Neural cell (in vitro differentiated cells): ENCODE measurements at regions not wholly inside any gene's neighbourhood (a gene's known extent, or its start where the extent isn't known, plus 50 kb on each side); places are given as distances from the start of the nearest gene placed in this dataset.

Experiments
- H2AFZ ChIP-seq: fragments of 200-600, 300-800 bp; sonication (generic), shearing (Covaris generic); 2 replicates; pipeline ENCODE4 v1.6.0; 2014; ENCODE audit warnings: low read depth, mild to moderate bottlenecking, antibody characterized with exemption, low read length, moderate library complexity
- H3F3A ChIP-seq: fragments of 200-600 bp; shearing (Covaris generic); 2 replicates; pipeline ENCODE4 v1.6.1; 2016; ENCODE audit warnings: mild to moderate bottlenecking, moderate library complexity, mixed read lengths, antibody characterized with exemption, low read length; ENCODE audit not compliant: insufficient read depth, poor library complexity, severe bottlenecking
- H3K27ac ChIP-seq: fragments of 200-600, 300-800 bp; sonication (generic), shearing (Covaris generic); 2 replicates; pipeline ENCODE4 v1.5.1; 2014; ENCODE audit warnings: mild to moderate bottlenecking, low read length, moderate library complexity
- H3K27me3 ChIP-seq: fragments of 300-800, 200-600 bp; sonication (generic), shearing (Covaris generic); 2 replicates; pipeline ENCODE4 v1.6.0; 2014; ENCODE audit warnings: mild to moderate bottlenecking, low read depth, low read length, moderate library complexity; ENCODE audit not compliant: insufficient read depth
- H3K36me3 ChIP-seq: fragments of 300-800, 200-600 bp; sonication (generic), shearing (Covaris generic); 2 replicates; pipeline ENCODE4 v1.5.1; 2014; ENCODE audit warnings: mild to moderate bottlenecking, antibody characterized with exemption, low read length, moderate library complexity; ENCODE audit not compliant: insufficient read depth
- H3K4me2 ChIP-seq: fragments of 300-800, 200-600 bp; sonication (generic), shearing (Covaris generic); 2 replicates; pipeline ENCODE4 v1.6.0; 2014; ENCODE audit warnings: mild to moderate bottlenecking, low read length
- H3K4me3 ChIP-seq: fragments of 300-800, 200-600 bp; sonication (generic), shearing (Covaris generic); 2 replicates; pipeline ENCODE4 v1.5.1; 2014; ENCODE audit warnings: mild to moderate bottlenecking, low read length, moderate library complexity
- H3K79me2 ChIP-seq: fragments of 200-600 bp; shearing (Covaris generic); replicated peaks from 2 replicates; pipeline ENCODE4 v1.6.0; 2014; ENCODE audit warnings: mild to moderate bottlenecking, low read length, moderate library complexity; ENCODE audit not compliant: insufficient read depth
- H3K9ac ChIP-seq: fragments of 300-800, 200-600 bp; sonication (generic), shearing (Covaris generic); 2 replicates; pipeline ENCODE4 v1.6.1; 2016; ENCODE audit warnings: mild to moderate bottlenecking, low read length, mixed read lengths
- H3K9me2 ChIP-seq: fragments of 200-600 bp; shearing (Covaris generic); 2 replicates; pipeline ENCODE4 v1.6.1; 2016; ENCODE audit warnings: mild to moderate bottlenecking, low read length, mixed read lengths; ENCODE audit not compliant: insufficient read depth
- H3K9me3 ChIP-seq: fragments of 200-600, 300-800 bp; sonication (generic), shearing (Covaris generic); 2 replicates; pipeline ENCODE4 v1.6.1; 2016; ENCODE audit warnings: mild to moderate bottlenecking, mixed run types, low read length, moderate library complexity, mixed read lengths
- H4K20me1 ChIP-seq: fragments of 200-600 bp; shearing (Covaris generic); 2 replicates; pipeline ENCODE4 v1.6.1; 2016; ENCODE audit warnings: mild to moderate bottlenecking, mixed run types; ENCODE audit not compliant: insufficient read depth
- CTCF ChIP-seq: fragments of 450-650 bp; IDR thresholded peaks from 2 replicates; pipeline ENCODE4 v1.5.1; 2014; ENCODE audit warnings: antibody characterized with exemption, mild to moderate bottlenecking, moderate library complexity; ENCODE audit not compliant: poor library complexity, severe bottlenecking
- EP300 ChIP-seq: fragments of 450-650 bp; conservative IDR thresholded peaks from 2 replicates; pipeline ENCODE4 v1.6.1; 2014; ENCODE audit warnings: antibody characterized with exemption, mild to moderate bottlenecking, moderate library complexity; ENCODE audit not compliant: poor library complexity, severe bottlenecking
- EZH2 ChIP-seq: fragments of 200-600, 300-800 bp; shearing (Covaris generic), sonication (generic); IDR thresholded peaks from 2 replicates; pipeline ENCODE4 v1.6.1; 2014; ENCODE audit warnings: antibody characterized with exemption, low read length, borderline replicate concordance, mild to moderate bottlenecking; ENCODE audit not compliant: insufficient read depth, poor library complexity, severe bottlenecking
- MXI1 ChIP-seq: fragments of 450-650 bp; conservative IDR thresholded peaks from 2 replicates; pipeline ENCODE4 v1.6.1; 2014; ENCODE audit warnings: antibody characterized with exemption, mild to moderate bottlenecking; ENCODE audit not compliant: poor library complexity, severe bottlenecking
- POLR2AphosphoS5 ChIP-seq: IDR thresholded peaks from 2 replicates; pipeline ENCODE4 v1.6.1; 2012
- RAD21 ChIP-seq: fragments of 450-650 bp; conservative IDR thresholded peaks from 2 replicates; pipeline ENCODE4 v1.6.1; 2014; ENCODE audit warnings: antibody characterized with exemption, mild to moderate bottlenecking, moderate library complexity
- REST ChIP-seq: IDR thresholded peaks from 2 replicates; pipeline ENCODE4 v1.6.1; 2012; ENCODE audit warnings: borderline replicate concordance
- SMC3 ChIP-seq: fragments of 450-650 bp; conservative IDR thresholded peaks from 2 replicates; pipeline ENCODE4 v1.6.1; 2014; ENCODE audit warnings: antibody characterized with exemption, mild to moderate bottlenecking, moderate library complexity; ENCODE audit not compliant: poor library complexity
- TAF1 ChIP-seq: IDR thresholded peaks from 2 replicates; pipeline ENCODE4 v1.6.1; 2012; ENCODE audit warnings: low read depth

- Histone ChIP-seq H3K27me3 (no peaks in the 10 kb centered on the region), H3K9ac (no peak overlapping the region), H3K36me3 (no peaks in the 10 kb centered on the region), H3K4me2 (no peak overlapping the region), H3K4me3 (no peak overlapping the region), H3F3A (no peaks in the 10 kb centered on the region), H3K27ac (no peak overlapping the region), H3K79me2 (no peaks in the 10 kb centered on the region), H3K9me3 (no peaks in the 10 kb centered on the region), H4K20me1 (no peaks in the 10 kb centered on the region), H2AFZ (no peak overlapping the region), H3K9me2 (no peaks in the 10 kb centered on the region)
- TF ChIP-seq REST: no peak
- no peak for TF ChIP-seq RAD21
- no peak for TF ChIP-seq EZH2
- TF ChIP-seq CTCF: no peak
- no peak for TF ChIP-seq POLR2AphosphoS5
- TF ChIP-seq SMC3: no peak
- no peak for TF ChIP-seq MXI1
These were observed 105.7 kb downstream of the LRRC30 start for GRCh38 chr18:7336623-7337022.

GRCh38 chr18:7338846-7339245 lies 108.0 kb downstream of the LRRC30 start:
- Histone ChIP-seq H3K27me3 (no peaks in the 10 kb centered on the region), H3K36me3 (no peaks in the 10 kb centered on the region), H3F3A (no peaks in the 10 kb centered on the region), H3K79me2 (no peaks in the 10 kb centered on the region), H2AFZ (no peak overlapping the region), H3K4me2 (no peak overlapping the region), H4K20me1 (no peaks in the 10 kb centered on the region), H3K27ac (no peak overlapping the region), H3K9ac (no peak overlapping the region), H3K4me3 (no peak overlapping the region), H3K9me3 (no peaks in the 10 kb centered on the region), H3K9me2 (no peaks in the 10 kb centered on the region)
- TF ChIP-seq REST (no peak), CTCF (no peak), RAD21 (no peak), EZH2 (no peak), MXI1 (no peak), TAF1 (no peak), EP300 (no peak)
